GM19372 (cell line): ENCODE measurements at regions not wholly inside any gene's neighbourhood (a gene's known extent, or its start where the extent isn't known, plus 50 kb on each side); places are given as distances from the start of the nearest gene placed in this dataset.
A peak's percentile ranks its signal among the peaks of the same experiment; 100 is the strongest.

Source experiments
- ATAC-seq: cut with Tn5 transposase; IDR thresholded peaks from one replicate; pipeline ENCODE4 v1.9.1; 2021; ENCODE audit warnings: mild to moderate bottlenecking, low read depth, moderate library complexity; ENCODE audit not compliant: unreplicated experiment

GRCh38 chr20:53752583-53752970 is 158.9 kb upstream of the ZNF217 start:
- ATAC-seq: no peak

GRCh38 chr20:53751620-53752318 is 158.1 kb upstream of the ZNF217 start:
- no peak for ATAC-seq

GRCh38 chr20:53750827-53751619 is 157.4 kb upstream of the ZNF217 start:
- peak; percentile 66 for ATAC-seq

- ATAC-seq: no peak
Measured at GRCh38 chr20:53749499-53749898, 155.9 kb upstream of the ZNF217 start.

- ATAC-seq: no peak
Measured at GRCh38 chr20:53748821-53749421, 155.3 kb upstream of the ZNF217 start.

GRCh38 chr20:53748176-53748575 is 154.5 kb upstream of the ZNF217 start:
- no peak for ATAC-seq

- ATAC-seq: no peak
Measured at GRCh38 chr20:53743607-53744260, 150.1 kb upstream of the ZNF217 start.

GRCh38 chr20:53742685-53743081 is 149.0 kb upstream of the ZNF217 start:
- ATAC-seq: no peak

GRCh38 chr20:53741726-53742028 is 148.0 kb upstream of the ZNF217 start:
- no peak for ATAC-seq

- ATAC-seq: no peak
Measured at GRCh38 chr20:53739799-53740785, 146.5 kb upstream of the ZNF217 start.

- ATAC-seq: peak; percentile 49
Measured at GRCh38 chr20:53738945-53739798, 145.5 kb upstream of the ZNF217 start.

GRCh38 chr20:53738039-53738944 is 144.7 kb upstream of the ZNF217 start:
- ATAC-seq: no peak

- no peak for ATAC-seq
Measured at GRCh38 chr20:53737396-53738038, 143.9 kb upstream of the ZNF217 start.

- ATAC-seq: peak; percentile 37
Measured at GRCh38 chr20:53736757-53737395, 143.2 kb upstream of the ZNF217 start.

GRCh38 chr20:53736122-53736756 is 142.6 kb upstream of the ZNF217 start:
- no peak for ATAC-seq

- ATAC-seq: no peak
Measured at GRCh38 chr20:53735536-53736050, 142.0 kb upstream of the ZNF217 start.
